CD4-positive, alpha-beta T cell treated with Interleukin-10 for 1 hour (primary cell): ENCODE measurements at regions not wholly inside any gene's neighbourhood (a gene's known extent, or its start where the extent isn't known, plus 50 kb on each side); places are given as distances from the start of the nearest gene placed in this dataset.

Source experiments
- DNase-seq: peaks from one replicate; pipeline ENCODE4 v3.0.0-alpha.2; 2020

- DNase-seq = no peak
Measured at GRCh38 chr9:91042541-91042940, 240.9 kb downstream of the SYK start.

- DNase-seq = no peak
Measured at GRCh38 chr9:91043056-91043810, 241.6 kb downstream of the SYK start.

- DNase-seq = no peak
Measured at GRCh38 chr9:91043811-91044175, 242.2 kb downstream of the SYK start.

GRCh38 chr9:91044354-91044753 is 242.7 kb downstream of the SYK start:
- DNase-seq = no peak

GRCh38 chr9:91045041-91045440 is 243.4 kb downstream of the SYK start:
- no peak for DNase-seq

- peak; percentile 42 for DNase-seq
Measured at GRCh38 chr9:91047529-91047928, 245.9 kb downstream of the SYK start.

- DNase-seq = no peak
Measured at GRCh38 chr9:91047993-91048607, 246.5 kb downstream of the SYK start.

GRCh38 chr9:91048749-91049148 is 247.1 kb downstream of the SYK start:
- no peak for DNase-seq

GRCh38 chr9:91053824-91054223 is 252.2 kb downstream of the SYK start:
- no peak for DNase-seq

- DNase-seq = no peak
Measured at GRCh38 chr9:91055845-91056244, 254.2 kb downstream of the SYK start.

GRCh38 chr9:91056486-91056885 is 254.9 kb downstream of the SYK start:
- DNase-seq = no peak

GRCh38 chr9:91056917-91057316 is 255.3 kb downstream of the SYK start:
- DNase-seq = no peak

- no peak for DNase-seq
Measured at GRCh38 chr9:91059713-91060112, 258.1 kb downstream of the SYK start.

- no peak for DNase-seq
Measured at GRCh38 chr9:91060520-91061343, 259.1 kb downstream of the SYK start.

- DNase-seq = no peak
Measured at GRCh38 chr9:91061506-91061905, 259.9 kb downstream of the SYK start.

- DNase-seq = no peak
Measured at GRCh38 chr9:91062281-91062680, 260.7 kb downstream of the SYK start.

GRCh38 chr9:91063471-91063870 is 261.9 kb downstream of the SYK start:
- DNase-seq = no peak

GRCh38 chr9:91065231-91066041 is 263.8 kb downstream of the SYK start:
- DNase-seq = no peak

GRCh38 chr9:91066042-91066415 is 264.4 kb downstream of the SYK start:
- DNase-seq = no peak

GRCh38 chr9:91066856-91067255 is 265.2 kb downstream of the SYK start:
- no peak for DNase-seq

GRCh38 chr9:91067306-91067860 is 265.8 kb downstream of the SYK start:
- DNase-seq = no peak

- peak; percentile 12 for DNase-seq
Measured at GRCh38 chr9:91071184-91071990, 269.8 kb downstream of the SYK start.
